Gastrocnemius medialis (tissue), 4 donors: ENCODE measurements at regions not wholly inside any gene's neighbourhood (a gene's known extent, or its start where the extent isn't known, plus 50 kb on each side); places are given as distances from the start of the nearest gene placed in this dataset.

ENCODE experiments used
- ATAC-seq, 2 donors: fragments of 150-250 bp; one replicate each; pipeline ENCODE4 v1.9.1; 2016
- DNase-seq, 2 donors: peaks; one replicate each; pipeline ENCODE4 v3.0.0-alpha.2; 2019
- H3K27ac ChIP-seq, 4 donors: fragments of 200-600 bp; sonication (generic); 1 replicate in 1 of 4; 2 replicates in 3 of 4; pipeline ENCODE4 v1.5.1; 2016 to 2018; ENCODE audit warnings: mild to moderate bottlenecking in 2 of 4, moderate library complexity in 1 of 4
- H3K27me3 ChIP-seq, 3 donors: fragments of 200-600 bp; sonication (generic) in 2 of 3; 1 replicate in 1 of 3; 2 replicates in 2 of 3; pipeline versions ENCODE4 v1.5.1 to v1.6.0; 2016 to 2019; ENCODE audit warnings: mild to moderate bottlenecking in 1 of 3, moderate library complexity in 1 of 3
- H3K36me3 ChIP-seq, 2 donors: fragments of 200-600 bp; sonication (generic) in 1 of 2; one replicate each; pipeline ENCODE4 v1.5.1; 2017 to 2018
- H3K4me1 ChIP-seq, 2 donors: fragments of 200-600 bp; sonication (generic) in 1 of 2; one replicate each; pipeline ENCODE4 v1.5.1; 2016 to 2017; ENCODE audit warnings: mild to moderate bottlenecking in 2 of 2
- H3K4me3 ChIP-seq, 4 donors: fragments of 200-600 bp; sonication (generic) in 3 of 4; 1 replicate in 1 of 4; 2 replicates in 3 of 4; pipeline ENCODE4 v1.5.1; 2016 to 2019; ENCODE audit warnings: mild to moderate bottlenecking in 2 of 4
- H3K9me3 ChIP-seq, 3 donors: fragments of 200-600 bp; sonication (generic) in 2 of 3; 1 replicate in 1 of 3; 2 replicates in 2 of 3; pipeline ENCODE4 v1.5.1; 2016 to 2019
- CTCF ChIP-seq, 5 experiments: fragments of 450-650 bp in 3 of 5; fragments of 200-600 bp in 2 of 5; sonication (generic) in 2 of 5; IDR thresholded peaks in 4 of 5; conservative IDR thresholded peaks in 1 of 5; 1 replicate in 4 of 5; 2 replicates in 1 of 5; pipeline ENCODE4 v1.5.1; 2016 to 2019; ENCODE audit warnings: antibody characterized with exemption in 5 of 5, mild to moderate bottlenecking in 3 of 5, moderate library complexity in 3 of 5
- POLR2A ChIP-seq, 2 donors: fragments of 450-650 bp; IDR thresholded peaks; one replicate each; pipeline ENCODE4 v1.6.1; 2017; ENCODE audit warnings: antibody characterized with exemption in 2 of 2, mild to moderate bottlenecking in 2 of 2, moderate library complexity in 2 of 2
- in situ Hi-C, 4 donors: fragments of 200-750 bp; cut with MboI; loops; one replicate each; pipeline versions ENCODE4 v1.15.0 to v1.8.0; 2017; ENCODE audit warnings: low sequenced_read_pairs in 4 of 4
- intact Hi-C: fragments of 100-400 bp; cut with DNase I; formaldehyde crosslinking; loops from one replicate; pipeline ENCODE4 v1.15.1; 2023; ENCODE audit warnings: low total_unique reads

DNA sequence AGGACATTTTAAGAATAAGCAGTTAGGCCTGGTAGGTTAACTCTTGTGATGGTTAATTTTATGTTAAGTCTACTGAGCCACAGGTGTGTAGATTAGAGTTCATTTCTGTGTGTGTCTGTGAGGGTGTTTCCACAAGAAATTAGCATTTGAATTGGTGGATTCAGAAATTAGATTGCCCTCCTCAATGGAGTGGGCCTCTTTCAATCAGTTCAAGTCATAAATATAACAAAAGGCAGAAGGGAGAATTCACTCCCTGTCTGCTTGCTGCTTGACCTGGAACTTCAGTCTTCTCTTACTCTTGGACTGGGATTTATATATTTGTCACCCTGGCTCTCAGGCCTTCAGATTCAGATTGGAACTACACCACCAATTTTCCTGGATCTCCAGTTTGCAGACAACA, 55.3 kb upstream of the POM121L12 start:
- Histone ChIP-seq H3K4me1 (no peaks in the 10 kb centered on the region), H3K27me3 (no peaks in the 10 kb centered on the region), H3K9me3 (no peaks in the 10 kb centered on the region), H3K4me3 (no peak overlapping the region), H3K36me3 (no peaks in the 10 kb centered on the region), H3K27ac (no peak overlapping the region)
- intact Hi-C loops (no loop called here), in situ Hi-C loops (no loop called here)
- ATAC-seq (no peak), DNase-seq (no peak)
- TF ChIP-seq POLR2A (IDR thresholded peaks at IDR 0.05): no peak

GRCh38 chr7:52973126-52973525, 62.3 kb upstream of the POM121L12 start:
- Histone ChIP-seq H3K27ac (no peak overlapping the region), H3K9me3 (no peaks in the 10 kb centered on the region), H3K4me3 (no peak overlapping the region), H3K27me3 (no peaks in the 10 kb centered on the region), H3K4me1 (no peaks in the 10 kb centered on the region), H3K36me3 (no peaks in the 10 kb centered on the region)
- intact Hi-C loops (no loop called here), in situ Hi-C loops (no loop called here)
- no peak for DNase-seq
- TF ChIP-seq POLR2A (IDR thresholded peaks at IDR 0.05) (no peak), CTCF (IDR thresholded peaks at IDR 0.05 in 4 of 5, conservative IDR thresholded peaks at IDR 0.05 in 1 of 5) (no peak)
- ATAC-seq: no peak

GRCh38 chr7:52962402-52963076, 72.9 kb upstream of the POM121L12 start:
- no peak for TF ChIP-seq POLR2A (IDR thresholded peaks at IDR 0.05)
- TF ChIP-seq CTCF (IDR thresholded peaks at IDR 0.05 in 4 of 5, conservative IDR thresholded peaks at IDR 0.05 in 1 of 5): no peak
- Histone ChIP-seq H3K4me3 (no peak overlapping the region), H3K27me3 (no peaks in the 10 kb centered on the region), H3K27ac (no peak overlapping the region), H3K9me3 (no peaks in the 10 kb centered on the region), H3K36me3 (no peaks in the 10 kb centered on the region), H3K4me1 (no peaks in the 10 kb centered on the region)
- DNase-seq: no peak
- intact Hi-C loops (no loop called here), in situ Hi-C loops (no loop called here)
- ATAC-seq: no peak

DNA sequence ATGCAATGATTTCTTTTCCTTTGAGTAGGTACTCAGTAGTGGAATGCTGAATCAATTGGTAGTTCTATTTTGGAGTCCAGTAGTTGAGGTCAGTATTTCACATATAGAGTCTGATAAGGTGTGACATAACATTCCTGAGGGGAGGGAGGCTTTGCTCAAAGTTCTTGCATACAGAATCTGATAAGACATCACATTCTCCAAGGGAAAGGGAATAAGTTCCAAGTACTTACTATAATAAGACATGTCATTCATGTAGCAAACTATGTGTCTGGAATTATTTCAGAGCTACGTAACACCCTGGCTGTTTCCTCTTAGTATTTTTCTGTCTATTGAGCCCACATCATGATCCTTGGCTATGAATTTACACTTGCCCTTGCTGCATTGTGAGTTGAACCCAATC, 74.3 kb upstream of the POM121L12 start:
- no peak for ATAC-seq
- no peaks in the 10 kb centered on the region for H3K36me3 ChIP-seq
- no peak overlapping the region for H3K27ac ChIP-seq
- TF ChIP-seq POLR2A (IDR thresholded peaks at IDR 0.05) (no peak), CTCF (IDR thresholded peaks at IDR 0.05 in 4 of 5, conservative IDR thresholded peaks at IDR 0.05 in 1 of 5) (no peak)
- in situ Hi-C loops (no loop called here), intact Hi-C loops (no loop called here)
- no peaks in the 10 kb centered on the region for H3K4me1 ChIP-seq
- no peak for DNase-seq
- no peaks in the 10 kb centered on the region for H3K27me3 ChIP-seq
- no peaks in the 10 kb centered on the region for H3K9me3 ChIP-seq
- H3K4me3 ChIP-seq: no peak overlapping the region

- no peak for TF ChIP-seq POLR2A (IDR thresholded peaks at IDR 0.05)
- no peak for TF ChIP-seq CTCF (IDR thresholded peaks at IDR 0.05 in 4 of 5, conservative IDR thresholded peaks at IDR 0.05 in 1 of 5)
- H3K9me3 ChIP-seq: no peaks in the 10 kb centered on the region
- no peaks in the 10 kb centered on the region for H3K36me3 ChIP-seq
- ATAC-seq: no peak
- no peaks in the 10 kb centered on the region for H3K4me1 ChIP-seq
- intact Hi-C loops: no loop called here
- no peak overlapping the region for H3K27ac ChIP-seq
- H3K27me3 ChIP-seq: no peaks in the 10 kb centered on the region
- H3K4me3 ChIP-seq: no peak overlapping the region
- no peak for DNase-seq
- in situ Hi-C loops: no loop called here
Measured at GRCh38 chr7:52959878-52960660, 75.4 kb upstream of the POM121L12 start.
